ENCODE measurements at regions not wholly inside any gene's neighbourhood (a gene's known extent, or its start where the extent isn't known, plus 50 kb on each side); places are given as distances from the start of the nearest gene placed in this dataset.

- in situ Hi-C loops (cut with MboI; ENCODE audit: low pct_unique_long_range_greater_than_20kb, low sequenced_read_pairs, unreplicated experiment) = no loop called here
- no peak for TF ChIP-seq CTCF (IDR thresholded peaks at IDR 0.05; ENCODE audit: extremely low read depth, insufficient read depth, missing control alignments)
Measured at GRCh38 chr2:220580113-220580512, 952.7 kb downstream of the SLC4A3 start.

DNA sequence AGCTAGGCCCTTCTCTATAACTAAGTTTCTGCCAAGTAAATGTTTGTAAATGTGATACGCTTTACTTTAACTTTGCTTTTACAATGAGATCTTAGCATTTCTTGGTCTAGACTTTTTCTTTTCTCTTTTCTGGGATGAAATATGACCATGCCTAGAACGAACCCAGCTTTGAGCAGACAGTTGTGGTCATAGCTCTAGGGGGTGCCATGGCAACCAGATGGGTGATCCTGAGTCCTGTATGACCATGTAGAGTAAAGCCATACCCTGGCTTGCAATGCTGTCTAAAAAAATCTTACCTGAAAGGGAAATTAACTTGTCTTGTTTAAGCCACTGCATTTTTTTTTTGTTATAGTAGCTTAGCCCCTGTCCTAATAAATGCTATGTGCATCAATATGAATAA, 956.3 kb downstream of the SLC4A3 start:
- DNase-seq (ENCODE audit: low spot score) = no peak
- in situ Hi-C loops (cut with MboI; ENCODE audit: low pct_unique_long_range_greater_than_20kb, low sequenced_read_pairs, unreplicated experiment) = no loop called here
- no peak for TF ChIP-seq CTCF (IDR thresholded peaks at IDR 0.05; ENCODE audit: extremely low read depth, insufficient read depth, missing control alignments)

More at GRCh38 chr2:220580113-220580512, 952.7 kb downstream of the SLC4A3 start:
- no peak for DNase-seq (ENCODE audit: low spot score)

DNA sequence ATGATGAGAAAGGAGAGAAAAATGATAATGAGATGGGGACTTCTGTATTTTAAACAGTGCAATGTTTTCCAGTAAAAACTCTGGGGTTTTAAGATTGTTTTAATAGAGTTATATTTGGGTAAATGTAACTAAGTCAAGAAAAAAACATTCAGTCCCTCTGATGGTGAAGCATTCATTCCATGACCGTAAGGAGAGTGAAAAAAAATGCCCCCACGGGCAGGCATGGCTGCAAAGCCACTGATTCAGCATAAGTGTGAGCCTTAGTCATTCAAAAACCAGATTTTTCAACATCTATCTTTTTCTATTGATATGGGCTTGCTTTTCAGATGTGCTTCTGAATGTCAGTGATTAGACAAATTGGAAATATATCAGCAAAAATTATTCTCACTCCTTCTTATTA, 957.8 kb downstream of the SLC4A3 start:
- no peak for TF ChIP-seq CTCF (IDR thresholded peaks at IDR 0.05; ENCODE audit: extremely low read depth, insufficient read depth, missing control alignments)
- in situ Hi-C loops (cut with MboI; ENCODE audit: low pct_unique_long_range_greater_than_20kb, low sequenced_read_pairs, unreplicated experiment) = no loop called here
- DNase-seq (ENCODE audit: low spot score) = no peak

DNA sequence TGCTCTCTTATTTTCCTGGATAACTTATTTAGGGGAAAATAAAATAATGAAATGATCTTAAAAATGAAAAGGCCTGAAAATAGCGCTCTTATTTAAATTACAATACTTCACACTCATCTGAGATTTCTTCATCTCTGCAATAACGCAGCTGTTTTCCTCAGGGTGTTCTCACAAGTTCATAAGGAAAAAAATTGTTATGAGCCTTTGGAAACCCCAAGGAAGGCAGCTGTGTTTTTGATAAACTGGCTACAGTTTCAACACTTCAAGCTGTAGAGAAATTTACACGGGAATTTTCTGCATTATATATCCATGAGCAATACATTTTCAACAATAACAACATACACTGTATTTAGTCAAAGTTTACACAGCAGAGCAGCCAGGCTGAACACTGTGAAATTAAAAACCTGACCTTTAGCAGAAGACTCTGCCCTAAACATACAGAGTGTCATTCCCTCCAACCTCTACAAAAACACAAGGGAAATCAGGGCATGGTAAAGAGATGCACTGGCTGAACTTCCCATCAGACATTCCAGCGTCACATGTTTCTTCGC, 959.6 kb downstream of the SLC4A3 start:
- in situ Hi-C loops (cut with MboI; ENCODE audit: low pct_unique_long_range_greater_than_20kb, low sequenced_read_pairs, unreplicated experiment) = no loop called here
- TF ChIP-seq CTCF (IDR thresholded peaks at IDR 0.05; ENCODE audit: extremely low read depth, insufficient read depth, missing control alignments) = no peak

GRCh38 chr2:220588148-220588547, 960.7 kb downstream of the SLC4A3 start:
- no peak for TF ChIP-seq CTCF (IDR thresholded peaks at IDR 0.05; ENCODE audit: extremely low read depth, insufficient read depth, missing control alignments)
- in situ Hi-C loops (cut with MboI; ENCODE audit: low pct_unique_long_range_greater_than_20kb, low sequenced_read_pairs, unreplicated experiment) = no loop called here
- DNase-seq (ENCODE audit: low spot score) = no peak

More for the DNA sequence above, 959.6 kb downstream of the SLC4A3 start:
- no peak for DNase-seq (ENCODE audit: low spot score)

DNA sequence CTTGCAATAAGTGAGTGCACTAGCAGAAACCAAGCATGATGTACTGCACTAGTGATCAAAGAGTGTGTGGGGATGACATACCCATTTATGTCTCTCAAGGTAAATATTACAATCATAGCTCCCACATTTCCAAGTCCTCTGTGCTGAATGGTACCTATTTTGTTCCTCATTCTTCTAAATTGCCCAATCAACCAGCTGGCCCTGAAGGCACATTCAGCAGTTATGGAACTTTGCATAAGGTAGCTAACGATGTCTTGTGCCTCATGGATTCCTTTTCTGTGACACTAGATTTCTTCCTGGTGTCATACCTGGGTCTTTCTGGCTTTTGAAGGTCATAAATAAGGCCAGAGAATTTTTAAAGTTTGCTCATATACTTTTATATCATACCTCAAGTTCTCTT, 963.0 kb downstream of the SLC4A3 start:
- DNase-seq (ENCODE audit: low spot score) = no peak
- in situ Hi-C loops (cut with MboI; ENCODE audit: low pct_unique_long_range_greater_than_20kb, low sequenced_read_pairs, unreplicated experiment) = no loop called here
- TF ChIP-seq CTCF (IDR thresholded peaks at IDR 0.05; ENCODE audit: extremely low read depth, insufficient read depth, missing control alignments) = no peak

DNA sequence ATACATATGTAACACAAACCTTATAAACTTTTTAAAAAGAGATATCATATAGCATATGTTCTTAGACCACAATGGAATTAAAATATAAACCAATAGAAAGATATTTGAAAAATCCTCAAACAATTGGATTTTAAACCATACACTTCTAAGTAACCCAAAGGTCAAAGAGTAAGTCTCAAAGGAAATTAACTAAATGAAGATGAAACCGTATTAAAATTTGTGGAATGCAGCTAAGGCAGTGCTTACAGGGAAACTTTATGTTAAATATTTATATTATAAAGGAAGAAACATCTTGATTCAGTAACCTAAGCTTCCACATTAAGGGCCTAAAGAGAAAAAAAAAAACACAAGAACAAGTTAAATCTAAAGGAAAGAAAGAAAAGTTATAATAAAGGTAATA, 966.1 kb downstream of the SLC4A3 start:
- TF ChIP-seq CTCF (IDR thresholded peaks at IDR 0.05; ENCODE audit: extremely low read depth, insufficient read depth, missing control alignments) = no peak
- no peak for DNase-seq (ENCODE audit: low spot score)
- in situ Hi-C loops (cut with MboI; ENCODE audit: low pct_unique_long_range_greater_than_20kb, low sequenced_read_pairs, unreplicated experiment) = no loop called here
